ENCODE measurements at regions not wholly inside any gene's neighbourhood (a gene's known extent, or its start where the extent isn't known, plus 50 kb on each side); places are given as distances from the start of the nearest gene placed in this dataset.

- no peak for DNase-seq (ENCODE audit: low read depth in 2 of 2)
These were observed 585.3 kb upstream of the GRAMD2B start for GRCh38 chr5:125837866-125838265.

DNA sequence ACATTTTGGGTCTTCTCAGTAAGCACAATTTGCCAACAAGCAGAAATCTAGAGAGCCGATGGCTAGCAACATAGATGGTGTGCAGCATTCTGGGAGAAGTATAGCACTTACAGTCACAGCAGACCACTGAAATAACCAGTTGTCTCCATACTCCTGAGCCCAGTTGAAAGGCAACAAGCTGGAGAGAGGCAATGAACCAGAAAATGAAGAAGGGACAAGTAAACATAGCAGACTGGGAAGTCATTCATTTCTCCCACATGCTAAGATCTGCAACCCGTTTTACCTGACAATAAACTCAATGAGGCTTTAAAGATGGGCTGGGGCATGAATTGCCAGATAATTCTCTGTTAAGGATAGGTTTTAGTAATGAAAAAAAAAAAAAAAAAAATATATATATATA is 575.6 kb upstream of the GRAMD2B start:
- no peak for DNase-seq (ENCODE audit: low read depth in 2 of 2)

DNA sequence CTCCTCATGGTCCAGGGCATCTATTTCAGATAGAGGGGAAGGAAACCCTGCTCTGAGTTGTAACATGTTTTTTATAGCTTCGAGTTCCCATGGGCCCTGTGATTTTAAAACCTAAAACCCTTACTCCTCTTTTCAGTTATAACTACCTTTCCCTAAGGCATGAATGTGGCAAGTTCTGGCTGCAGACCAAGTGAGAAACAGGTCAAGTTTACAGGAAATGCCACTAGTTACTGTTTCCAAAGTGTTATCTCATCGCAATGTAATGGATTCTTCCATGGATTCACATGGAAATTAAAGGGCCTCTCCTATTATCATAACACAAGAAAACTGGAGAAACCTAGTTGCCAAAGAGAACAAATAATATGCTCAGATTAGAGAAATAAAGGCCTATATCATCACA is 574.5 kb upstream of the GRAMD2B start:
- DNase-seq (ENCODE audit: low read depth in 2 of 2) = no peak

DNA sequence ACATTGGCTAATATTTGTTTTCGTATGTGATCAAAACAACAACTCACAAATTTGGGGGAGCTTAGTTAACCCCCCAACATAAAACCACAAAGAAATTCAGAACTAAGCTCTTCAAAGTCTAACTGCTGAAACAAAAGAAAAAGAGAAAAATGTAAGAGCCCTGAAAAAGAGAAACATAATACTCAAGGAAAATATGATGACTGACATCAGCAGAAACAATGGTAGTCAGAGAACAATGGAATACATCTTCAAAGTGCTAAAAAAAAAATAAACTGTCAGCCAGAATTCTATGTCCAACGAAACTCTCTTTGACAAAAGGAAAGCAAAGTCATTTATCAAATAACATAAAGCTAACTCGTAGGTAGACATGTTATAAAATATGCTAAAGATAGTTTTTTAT is 566.3 kb upstream of the GRAMD2B start:
- no peak for DNase-seq (ENCODE audit: low read depth in 2 of 2)

- no peak for DNase-seq (ENCODE audit: low read depth in 2 of 2)
These were observed 559.6 kb upstream of the GRAMD2B start for GRCh38 chr5:125863579-125863978.

DNA sequence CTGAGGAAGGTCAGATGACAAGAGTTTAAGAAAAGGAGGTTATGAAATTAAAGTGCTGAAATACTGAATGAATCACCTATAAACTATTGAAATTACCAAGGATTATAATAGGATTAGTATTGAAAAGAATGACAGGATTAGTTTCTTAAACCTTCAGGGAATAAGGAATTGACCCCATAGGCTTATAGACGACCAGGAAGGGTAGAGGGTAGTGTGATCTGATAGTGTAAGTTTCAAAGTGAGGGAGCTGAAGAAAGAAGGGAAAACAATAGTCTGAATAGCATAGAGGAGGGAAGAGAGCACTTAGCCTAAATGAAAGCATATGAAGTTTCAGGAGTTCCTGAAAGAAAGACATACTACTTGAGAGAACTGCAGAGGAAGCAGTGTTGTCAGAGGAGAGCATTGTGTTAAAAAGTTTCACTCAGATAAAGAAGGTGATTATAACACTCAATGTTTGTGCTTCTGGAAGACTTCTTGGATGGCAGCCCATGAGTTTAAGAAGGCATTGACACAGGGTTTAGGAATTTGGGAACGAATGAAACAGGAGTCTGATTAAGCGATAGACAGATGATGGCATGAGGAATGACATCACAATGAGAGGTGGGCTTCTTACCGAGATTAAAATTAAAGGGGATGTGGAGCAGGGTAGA is 557.9 kb upstream of the GRAMD2B start:
- no peak for DNase-seq (ENCODE audit: low read depth in 2 of 2)

DNA sequence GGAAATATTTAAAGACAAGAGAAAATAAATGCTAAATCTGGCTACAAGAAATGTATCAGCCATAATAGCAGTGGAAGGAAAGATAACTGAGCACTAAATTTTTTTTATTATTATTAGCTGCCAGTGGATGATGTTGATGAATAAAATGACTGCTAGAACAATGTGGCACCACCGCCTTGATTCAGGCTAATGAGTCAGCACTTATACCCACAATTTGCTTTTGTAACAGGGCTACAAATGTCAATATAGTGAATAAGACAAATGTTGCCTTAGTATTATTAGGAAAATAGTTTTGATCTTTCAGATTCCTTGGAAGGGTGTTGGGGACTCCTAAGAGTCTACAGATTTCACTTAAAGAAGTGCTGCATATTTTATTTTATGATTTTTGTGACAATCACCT is 555.2 kb upstream of the GRAMD2B start:
- no peak for DNase-seq (ENCODE audit: low read depth in 2 of 2)

DNA sequence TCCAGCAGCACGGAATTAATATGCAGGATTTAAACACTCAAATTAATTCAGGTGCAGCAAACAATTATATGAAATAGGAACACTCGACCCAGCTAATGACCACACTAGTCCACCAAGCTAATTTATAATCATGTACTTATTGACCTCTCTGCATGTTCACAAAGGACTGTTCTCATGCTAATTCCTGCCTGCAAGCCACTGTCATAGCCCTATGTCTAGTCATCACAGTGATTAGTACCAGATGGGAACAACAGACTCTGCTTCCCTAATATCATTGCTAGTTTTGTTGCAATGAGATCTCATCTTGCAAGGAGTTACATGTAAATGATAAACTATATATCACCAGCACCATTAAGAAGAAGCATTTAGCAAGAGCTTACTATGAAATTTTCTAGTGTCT is 553.0 kb upstream of the GRAMD2B start:
- DNase-seq (ENCODE audit: low read depth in 2 of 2) = no peak

GRCh38 chr5:125874057-125874456 is 549.2 kb upstream of the GRAMD2B start:
- DNase-seq (ENCODE audit: low read depth in 2 of 2) = no peak

DNA sequence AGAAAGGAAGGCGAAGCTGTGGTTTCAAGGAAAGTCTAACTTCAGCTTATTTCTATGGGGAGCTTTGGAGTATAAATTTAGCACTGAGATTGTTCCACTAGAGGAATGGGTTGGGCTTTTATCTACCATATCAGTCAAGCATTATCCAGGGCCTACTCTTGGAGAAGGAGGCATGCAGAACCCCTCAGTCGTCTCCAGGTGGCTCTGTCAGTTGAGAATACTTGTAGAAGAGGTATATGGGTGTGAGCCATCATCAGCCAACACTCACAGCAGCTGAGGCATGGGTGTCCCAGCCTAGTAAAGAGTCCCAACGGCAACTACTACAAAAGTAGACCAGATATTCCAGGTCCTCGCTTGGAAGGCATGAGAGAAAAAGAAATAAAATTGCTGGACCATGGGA is 548.5 kb upstream of the GRAMD2B start:
- DNase-seq (ENCODE audit: low read depth in 2 of 2) = no peak

- no peak for DNase-seq (ENCODE audit: low read depth in 2 of 2)
These were observed 546.0 kb upstream of the GRAMD2B start for GRCh38 chr5:125877248-125877647.

GRCh38 chr5:125882061-125882460 is 541.1 kb upstream of the GRAMD2B start:
- DNase-seq (ENCODE audit: low read depth in 2 of 2) = no peak

GRCh38 chr5:125883223-125883622 is 540.0 kb upstream of the GRAMD2B start:
- DNase-seq (ENCODE audit: low read depth in 2 of 2) = no peak

- no peak for DNase-seq (ENCODE audit: low read depth in 2 of 2)
These were observed 534.9 kb upstream of the GRAMD2B start for GRCh38 chr5:125888358-125888757.

GRCh38 chr5:125890511-125890931 is 532.7 kb upstream of the GRAMD2B start:
- DNase-seq (ENCODE audit: low read depth in 2 of 2) = no peak

GRCh38 chr5:125891061-125891725 is 532.0 kb upstream of the GRAMD2B start:
- no peak for DNase-seq (ENCODE audit: low read depth in 2 of 2)

GRCh38 chr5:125894383-125894782 is 528.8 kb upstream of the GRAMD2B start:
- no peak for DNase-seq (ENCODE audit: low read depth in 2 of 2)

- no peak for DNase-seq (ENCODE audit: low read depth in 2 of 2)
These were observed 526.8 kb upstream of the GRAMD2B start for GRCh38 chr5:125896368-125896767.

- no peak for DNase-seq (ENCODE audit: low read depth in 2 of 2)
These were observed 526.1 kb upstream of the GRAMD2B start for GRCh38 chr5:125897089-125897488.

- DNase-seq (ENCODE audit: low read depth in 2 of 2) = no peak
These were observed 524.3 kb upstream of the GRAMD2B start for GRCh38 chr5:125898851-125899405.

DNA sequence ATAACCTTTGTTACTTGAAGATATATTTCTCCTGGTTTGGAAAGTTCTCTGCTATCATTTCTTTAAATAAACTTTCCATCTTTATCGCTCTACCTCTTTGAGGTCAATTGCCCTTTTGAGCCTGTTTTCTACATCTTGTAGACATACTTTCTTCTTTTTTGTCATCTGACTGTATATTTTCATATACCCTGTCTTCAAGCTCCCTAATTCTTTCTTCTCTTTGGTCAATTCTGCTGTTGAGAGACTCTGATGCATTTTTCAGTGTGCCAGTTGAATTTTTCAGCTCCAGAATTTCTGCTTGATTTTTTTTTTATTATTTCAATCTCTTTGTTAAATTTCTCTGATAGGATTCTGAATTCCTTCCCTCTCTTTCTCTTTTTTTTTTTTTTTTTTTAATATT is 511.2 kb upstream of the GRAMD2B start:
- no peak for DNase-seq (ENCODE audit: low read depth in 2 of 2)

GRCh38 chr5:125913200-125913599 is 510.0 kb upstream of the GRAMD2B start:
- no peak for DNase-seq (ENCODE audit: low read depth in 2 of 2)

DNA sequence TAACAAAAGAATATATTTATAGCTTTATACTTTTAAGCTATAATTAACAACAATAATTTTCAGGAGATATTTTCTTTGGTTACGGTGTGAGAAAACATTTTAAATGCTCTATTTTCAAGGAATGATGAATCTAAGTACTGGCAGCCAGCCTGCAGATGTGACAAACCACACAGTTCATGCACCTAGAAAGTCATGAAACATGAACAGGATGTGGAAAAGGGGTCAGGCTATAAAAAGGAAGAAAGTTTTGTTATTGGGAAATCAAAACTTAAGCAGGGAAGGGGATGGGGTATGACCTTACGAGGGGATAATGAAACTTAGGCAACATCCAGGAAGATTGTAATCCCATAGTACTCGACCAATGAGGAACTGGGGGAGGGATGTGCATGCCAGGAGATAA is 508.7 kb upstream of the GRAMD2B start:
- DNase-seq (ENCODE audit: low read depth in 2 of 2) = no peak
